Activated CD4-positive, alpha-beta T cell treated with anti-CD3 and anti-CD28 coated beads, Interleukin-2, amount 50 U/mL, for 16 hours (primary cell): ENCODE measurements at regions not wholly inside any gene's neighbourhood (a gene's known extent, or its start where the extent isn't known, plus 50 kb on each side); places are given as distances from the start of the nearest gene placed in this dataset.

ENCODE experiments used
- DNase-seq: peaks from one replicate; pipeline ENCODE4 v3.0.0-alpha.2; 2020

GRCh38 chr15:39041979-39042495 lies 477.4 kb upstream of the RASGRP1 start:
- DNase-seq: no peak

GRCh38 chr15:39051626-39052322 lies 487.2 kb upstream of the RASGRP1 start:
- DNase-seq: no peak

GRCh38 chr15:39052323-39052705 lies 487.7 kb upstream of the RASGRP1 start:
- no peak for DNase-seq

- no peak for DNase-seq
Measured at GRCh38 chr15:39053480-39053879, 488.9 kb upstream of the RASGRP1 start.

GRCh38 chr15:39054128-39054732 lies 489.6 kb upstream of the RASGRP1 start:
- no peak for DNase-seq

- DNase-seq: no peak
Measured at GRCh38 chr15:39056357-39056756, 491.7 kb upstream of the RASGRP1 start.

- DNase-seq: no peak
Measured at GRCh38 chr15:39058351-39059131, 493.9 kb upstream of the RASGRP1 start.

- no peak for DNase-seq
Measured at GRCh38 chr15:39059917-39060316, 495.3 kb upstream of the RASGRP1 start.

GRCh38 chr15:39061952-39062464 lies 497.4 kb upstream of the RASGRP1 start:
- DNase-seq: no peak

GRCh38 chr15:39066677-39067076 lies 502.1 kb upstream of the RASGRP1 start:
- no peak for DNase-seq

GRCh38 chr15:39074341-39074985 lies 506.4 kb upstream of the THBS1 start:
- no peak for DNase-seq

- DNase-seq: no peak
Measured at GRCh38 chr15:39075311-39075710, 505.6 kb upstream of the THBS1 start.

GRCh38 chr15:39075756-39076341 lies 505.0 kb upstream of the THBS1 start:
- DNase-seq: no peak

GRCh38 chr15:39078026-39078425 lies 502.9 kb upstream of the THBS1 start:
- no peak for DNase-seq

- no peak for DNase-seq
Measured at GRCh38 chr15:39079296-39079847, 501.5 kb upstream of the THBS1 start.

GRCh38 chr15:39083213-39083612 lies 497.7 kb upstream of the THBS1 start:
- peak; percentile 1 for DNase-seq

- DNase-seq: peak; percentile 31
Measured at GRCh38 chr15:39084674-39085530, 496.0 kb upstream of the THBS1 start.

GRCh38 chr15:39086641-39087040 lies 494.2 kb upstream of the THBS1 start:
- DNase-seq: no peak

- DNase-seq: no peak
Measured at GRCh38 chr15:39088156-39088555, 492.7 kb upstream of the THBS1 start.

- DNase-seq: no peak
Measured at GRCh38 chr15:39092354-39092753, 488.5 kb upstream of the THBS1 start.

GRCh38 chr15:39092761-39093160 lies 488.1 kb upstream of the THBS1 start:
- no peak for DNase-seq
